ENCODE measurements at regions not wholly inside any gene's neighbourhood (a gene's known extent, or its start where the extent isn't known, plus 50 kb on each side); places are given as distances from the start of the nearest gene placed in this dataset.
"Not testable (repeated sequence)": the region's sequence is repeated elsewhere in the genome, so short reads cannot be mapped to it uniquely, and the experiment has no call there.

- no peak for DNase-seq (ENCODE audit: low spot score)
Measured at GRCh38 chr1:121519042-121519755, 334.4 kb downstream of the SRGAP2C start.

- DNase-seq (ENCODE audit: low spot score), result not testable (repeated sequence)
Measured at GRCh38 chr1:121519756-121520286, 335.0 kb downstream of the SRGAP2C start.

GRCh38 chr1:121522061-121522759 is 337.4 kb downstream of the SRGAP2C start:
- no peak for DNase-seq (ENCODE audit: low spot score)

- DNase-seq (ENCODE audit: low spot score), result not testable (repeated sequence)
Measured at GRCh38 chr1:121523112-121523511, 338.3 kb downstream of the SRGAP2C start.

GRCh38 chr1:121525355-121525754 is 340.6 kb downstream of the SRGAP2C start:
- no peak for DNase-seq (ENCODE audit: low spot score)

- not testable (repeated sequence) for DNase-seq (ENCODE audit: low spot score)
Measured at GRCh38 chr1:121528958-121529357, 344.2 kb downstream of the SRGAP2C start.

- DNase-seq (ENCODE audit: low spot score), result not testable (repeated sequence)
Measured at GRCh38 chr1:121530026-121530425, 345.3 kb downstream of the SRGAP2C start.

GRCh38 chr1:121531747-121532146 is 347.0 kb downstream of the SRGAP2C start:
- DNase-seq (ENCODE audit: low spot score), result not testable (repeated sequence)

- DNase-seq (ENCODE audit: low spot score), result not testable (repeated sequence)
Measured at GRCh38 chr1:121538148-121538547, 353.4 kb downstream of the SRGAP2C start.

GRCh38 chr1:121538943-121539575 is 354.3 kb downstream of the SRGAP2C start:
- no peak for DNase-seq (ENCODE audit: low spot score)

GRCh38 chr1:121543988-121544387 is 359.2 kb downstream of the SRGAP2C start:
- not testable (repeated sequence) for DNase-seq (ENCODE audit: low spot score)

GRCh38 chr1:121544500-121544899 is 359.7 kb downstream of the SRGAP2C start:
- no peak for DNase-seq (ENCODE audit: low spot score)

GRCh38 chr1:121545899-121546298 is 361.1 kb downstream of the SRGAP2C start:
- DNase-seq (ENCODE audit: low spot score), result not testable (repeated sequence)

- no peak for DNase-seq (ENCODE audit: low spot score)
Measured at GRCh38 chr1:121546830-121547591, 362.2 kb downstream of the SRGAP2C start.

- not testable (repeated sequence) for DNase-seq (ENCODE audit: low spot score)
Measured at GRCh38 chr1:121547726-121548125, 363.0 kb downstream of the SRGAP2C start.

- DNase-seq (ENCODE audit: low spot score), result not testable (repeated sequence)
Measured at GRCh38 chr1:121550817-121551216, 366.0 kb downstream of the SRGAP2C start.

- DNase-seq (ENCODE audit: low spot score), result not testable (repeated sequence)
Measured at GRCh38 chr1:121551491-121551890, 366.7 kb downstream of the SRGAP2C start.

GRCh38 chr1:121556560-121556959 is 371.8 kb downstream of the SRGAP2C start:
- DNase-seq (ENCODE audit: low spot score), result not testable (repeated sequence)

GRCh38 chr1:121558034-121558433 is 373.3 kb downstream of the SRGAP2C start:
- DNase-seq (ENCODE audit: low spot score), result not testable (repeated sequence)

- DNase-seq (ENCODE audit: low spot score), result peak; percentile 1
Measured at GRCh38 chr1:121558514-121558913, 373.7 kb downstream of the SRGAP2C start.

- no peak for DNase-seq (ENCODE audit: low spot score)
Measured at GRCh38 chr1:121566346-121566745, 381.6 kb downstream of the SRGAP2C start.

- DNase-seq (ENCODE audit: low spot score), result no peak
Measured at GRCh38 chr1:121569428-121569827, 384.7 kb downstream of the SRGAP2C start.

Data from COLO829 (cell line).